ENCODE measurements at regions not wholly inside any gene's neighbourhood (a gene's known extent, or its start where the extent isn't known, plus 50 kb on each side); places are given as distances from the start of the nearest gene placed in this dataset.

- 34 to 63% (median 45%) methylated on average over 2 of the region's 2 CpGs for WGBS, 4 donors
- Histone ChIP-seq H3K27ac (peak overlapping the region in 7 of 12 donors; percentile 5 to 53 (median 26)), H3K27me3 (no peaks in the 10 kb centered on the region), H3K4me3 (no peak overlapping the region), H3K4me1 (peaks cover 0 to 66% (median 6%) of the 10 kb centered on the region in 12 donors), H3K9me3 (no peaks in the 10 kb centered on the region), H3K36me3 (no peaks in the 10 kb centered on the region)
- DNase-seq: peak in 2 of 5 donors; percentile 29 to 37
- ATAC-seq: peak in 1 of 4 donors; percentile 58
- TF ChIP-seq POLR2A (IDR thresholded peaks at IDR 0.05): no peak
- TF ChIP-seq, protein P1, sequence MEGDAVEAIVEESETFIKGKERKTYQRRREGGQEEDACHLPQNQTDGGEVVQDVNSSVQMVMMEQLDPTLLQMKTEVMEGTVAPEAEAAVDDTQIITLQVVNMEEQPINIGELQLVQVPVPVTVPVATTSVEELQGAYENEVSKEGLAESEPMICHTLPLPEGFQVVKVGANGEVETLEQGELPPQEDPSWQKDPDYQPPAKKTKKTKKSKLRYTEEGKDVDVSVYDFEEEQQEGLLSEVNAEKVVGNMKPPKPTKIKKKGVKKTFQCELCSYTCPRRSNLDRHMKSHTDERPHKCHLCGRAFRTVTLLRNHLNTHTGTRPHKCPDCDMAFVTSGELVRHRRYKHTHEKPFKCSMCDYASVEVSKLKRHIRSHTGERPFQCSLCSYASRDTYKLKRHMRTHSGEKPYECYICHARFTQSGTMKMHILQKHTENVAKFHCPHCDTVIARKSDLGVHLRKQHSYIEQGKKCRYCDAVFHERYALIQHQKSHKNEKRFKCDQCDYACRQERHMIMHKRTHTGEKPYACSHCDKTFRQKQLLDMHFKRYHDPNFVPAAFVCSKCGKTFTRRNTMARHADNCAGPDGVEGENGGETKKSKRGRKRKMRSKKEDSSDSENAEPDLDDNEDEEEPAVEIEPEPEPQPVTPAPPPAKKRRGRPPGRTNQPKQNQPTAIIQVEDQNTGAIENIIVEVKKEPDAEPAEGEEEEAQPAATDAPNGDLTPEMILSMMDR (IDR thresholded peaks at IDR 0.05): no peak
- intact Hi-C loops (cut with DNase I): loop anchor here in 8 of 10 donors (5.0 to 10.0 kb wide), 7 partner anchors 46 to 1216 kb away; no protein-coding TSS in a partner anchor
Measured at GRCh38 chr10:51000976-51001375, 73.3 kb upstream of the PRKG1 start.

GRCh38 chr10:51001587-51001986, 72.7 kb upstream of the PRKG1 start:
- no peak for DNase-seq
- no peak for TF ChIP-seq POLR2A (IDR thresholded peaks at IDR 0.05)
- TF ChIP-seq, protein P1 (IDR thresholded peaks at IDR 0.05): peak; percentile 38 to 75 (median 59)
- Histone ChIP-seq H3K4me1 (peaks cover 0 to 63% (median 6%) of the 10 kb centered on the region in 12 donors), H3K27ac (peak overlapping the region in 5 of 12 donors; percentile 17 to 53 (median 26)), H3K27me3 (no peaks in the 10 kb centered on the region), H3K9me3 (no peaks in the 10 kb centered on the region), H3K4me3 (no peak overlapping the region), H3K36me3 (no peaks in the 10 kb centered on the region)
- WGBS, 4 donors: 4 to 7% (median 6%) methylated on average over 1 of the region's 1 CpG
- peak in 3 of 4 donors; percentile 55 to 70 (median 67) for ATAC-seq
- intact Hi-C loops (cut with DNase I): loop anchor here in 8 of 10 donors (5.0 to 10.0 kb wide), 7 partner anchors 46 to 1216 kb away; no protein-coding TSS in a partner anchor

GRCh38 chr10:51002469-51002868, 71.8 kb upstream of the PRKG1 start:
- DNase-seq (no peak), ATAC-seq (no peak)
- Histone ChIP-seq H3K4me1 (peaks cover 0 to 56% (median 5%) of the 10 kb centered on the region in 12 donors), H3K4me3 (no peak overlapping the region), H3K9me3 (no peaks in the 10 kb centered on the region), H3K27me3 (no peaks in the 10 kb centered on the region), H3K27ac (peak overlapping the region in 3 of 12 donors; percentile 9 to 35 (median 25)), H3K36me3 (no peaks in the 10 kb centered on the region)
- 43 to 73% (median 54%) methylated on average over 1 of the region's 1 CpG for WGBS, 4 donors
- intact Hi-C loops (cut with DNase I): loop anchor here in 8 of 10 donors (1.0 to 10.0 kb wide), 8 partner anchors 12 to 1215 kb away; no protein-coding TSS in a partner anchor
- TF ChIP-seq, protein P1 (IDR thresholded peaks at IDR 0.05): no peak
- no peak for TF ChIP-seq POLR2A (IDR thresholded peaks at IDR 0.05)

- H3K4me3 ChIP-seq: no peak overlapping the region
- TF ChIP-seq, protein P1 (IDR thresholded peaks at IDR 0.05): no peak
- TF ChIP-seq POLR2A (IDR thresholded peaks at IDR 0.05): no peak
- ATAC-seq (no peak), DNase-seq (no peak)
- H3K27me3 ChIP-seq: no peaks in the 10 kb centered on the region
- no peaks in the 10 kb centered on the region for H3K36me3 ChIP-seq
- H3K4me1 ChIP-seq: peaks cover 0 to 45% (median 0%) of the 10 kb centered on the region in 12 donors
- H3K9me3 ChIP-seq: no peaks in the 10 kb centered on the region
- intact Hi-C loops (cut with DNase I): loop anchor here in 8 of 10 donors (5.0 to 10.0 kb wide), 7 partner anchors 43 to 1213 kb away; no protein-coding TSS in a partner anchor
- 73 to 82% (median 75%) methylated on average over 3 of the region's 3 CpGs for WGBS, 4 donors
- H3K27ac ChIP-seq: peak overlapping the region in 2 of 12 donors; percentile 42 to 55
Measured at GRCh38 chr10:51004776-51005175, 69.5 kb upstream of the PRKG1 start.
